NCI-H2196 (cell line): ENCODE measurements at regions not wholly inside any gene's neighbourhood (a gene's known extent, or its start where the extent isn't known, plus 50 kb on each side); places are given as distances from the start of the nearest gene placed in this dataset.
"Not testable (repeated sequence)": the region's sequence is repeated elsewhere in the genome, so short reads cannot be mapped to it uniquely, and the experiment has no call there.

Experiments
- DNase-seq: peaks from one replicate; lab custom pipeline; 2025; ENCODE audit not compliant: unreplicated experiment; lab: John Stamatoyannopoulos, UW

- DNase-seq, result no peak
These were observed 915.3 kb downstream of the FSCB start for GRCh38 chr14:43591776-43592175.

GRCh38 chr14:43587183-43587582 is 919.9 kb downstream of the FSCB start:
- DNase-seq, result no peak

- DNase-seq, result no peak
These were observed 927.4 kb downstream of the FSCB start for GRCh38 chr14:43579671-43580070.

GRCh38 chr14:43568022-43568421 is 939.1 kb downstream of the FSCB start:
- DNase-seq, result no peak

GRCh38 chr14:43548368-43548767 is 958.7 kb downstream of the FSCB start:
- DNase-seq, result no peak

GRCh38 chr14:43547596-43547995 is 959.5 kb downstream of the FSCB start:
- not testable (repeated sequence) for DNase-seq

- no peak for DNase-seq
These were observed 965.7 kb downstream of the FSCB start for GRCh38 chr14:43541356-43541755.

GRCh38 chr14:43540948-43541347 is 966.1 kb downstream of the FSCB start:
- no peak for DNase-seq

GRCh38 chr14:43539210-43539609 is 967.9 kb downstream of the FSCB start:
- no peak for DNase-seq

GRCh38 chr14:43535231-43535838 is 971.7 kb downstream of the FSCB start:
- DNase-seq, result no peak

- DNase-seq, result no peak
These were observed 974.2 kb downstream of the FSCB start for GRCh38 chr14:43532825-43533416.

- DNase-seq, result no peak
These were observed 978.8 kb downstream of the FSCB start for GRCh38 chr14:43528321-43528720.

- no peak for DNase-seq
These were observed 981.4 kb downstream of the FSCB start for GRCh38 chr14:43525658-43526057.

GRCh38 chr14:43522901-43523300 is 984.2 kb downstream of the FSCB start:
- DNase-seq, result no peak

- no peak for DNase-seq
These were observed 984.9 kb downstream of the FSCB start for GRCh38 chr14:43522191-43522590.

GRCh38 chr14:43503508-43503907 is 1003.6 kb downstream of the FSCB start:
- DNase-seq, result peak; percentile 29

- DNase-seq, result not testable (repeated sequence)
These were observed 1014.7 kb downstream of the FSCB start for GRCh38 chr14:43492359-43492758.

GRCh38 chr14:43483415-43483814 is 1023.7 kb downstream of the FSCB start:
- DNase-seq, result no peak

GRCh38 chr14:43481864-43482263 is 1025.2 kb downstream of the FSCB start:
- no peak for DNase-seq

- no peak for DNase-seq
These were observed 1026.1 kb downstream of the FSCB start for GRCh38 chr14:43480976-43481375.

GRCh38 chr14:43479596-43480195 is 1027.4 kb downstream of the FSCB start:
- no peak for DNase-seq

- no peak for DNase-seq
These were observed 1030.3 kb downstream of the FSCB start for GRCh38 chr14:43476822-43477221.

GRCh38 chr14:43475757-43476156 is 1031.3 kb downstream of the FSCB start:
- DNase-seq, result no peak
